Islet of Langerhans (tissue), 1 donor: ENCODE measurements at regions not wholly inside any gene's neighbourhood (a gene's known extent, or its start where the extent isn't known, plus 50 kb on each side); places are given as distances from the start of the nearest gene placed in this dataset.

Experiments
- FAIRE-seq: peaks from one replicate; lab custom pipeline; 2011; peaks lifted over from hg19 to GRCh38; lab: Jason Lieb, UNC

DNA sequence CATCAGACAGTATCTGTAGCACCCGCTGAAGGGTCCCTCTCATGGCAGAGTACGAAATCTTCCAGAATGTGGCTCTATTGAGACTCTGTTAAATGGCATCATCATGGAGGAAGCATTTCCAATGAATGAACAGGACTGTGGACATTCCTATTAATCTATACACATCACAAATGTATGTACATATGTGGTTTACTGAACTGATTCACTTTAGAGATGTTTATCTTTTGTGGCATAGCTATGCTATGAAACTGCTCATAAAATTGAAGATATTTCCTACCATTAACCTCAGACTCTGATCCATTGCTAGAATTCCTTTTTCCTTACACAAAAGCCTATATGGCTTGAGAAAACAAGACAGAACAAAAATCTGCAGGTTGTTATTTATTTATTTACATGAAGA is 259.6 kb upstream of the RRP15 start:
- no peak for FAIRE-seq

DNA sequence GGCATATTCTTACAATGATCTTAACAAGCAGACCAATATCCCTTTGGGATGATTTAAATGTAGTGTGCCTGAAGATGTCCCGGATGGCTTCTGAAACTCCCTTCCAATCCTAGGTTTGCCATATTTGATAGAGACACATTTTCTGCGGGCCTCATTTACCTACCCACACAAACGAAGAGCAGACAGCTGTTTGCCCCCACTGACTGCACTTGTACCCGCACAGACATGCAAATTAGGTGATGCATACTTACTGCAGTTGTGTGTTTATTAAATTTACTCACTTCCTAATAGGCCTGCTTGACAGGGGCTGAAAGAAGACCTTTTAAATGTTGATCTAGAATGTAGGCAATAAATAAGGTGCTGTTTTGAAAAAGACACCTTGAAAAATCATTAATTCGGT is 257.9 kb upstream of the RRP15 start:
- FAIRE-seq, result no peak

- no peak for FAIRE-seq
Observed at GRCh38 chr1:218030846-218031245, 254.2 kb upstream of the RRP15 start.

DNA sequence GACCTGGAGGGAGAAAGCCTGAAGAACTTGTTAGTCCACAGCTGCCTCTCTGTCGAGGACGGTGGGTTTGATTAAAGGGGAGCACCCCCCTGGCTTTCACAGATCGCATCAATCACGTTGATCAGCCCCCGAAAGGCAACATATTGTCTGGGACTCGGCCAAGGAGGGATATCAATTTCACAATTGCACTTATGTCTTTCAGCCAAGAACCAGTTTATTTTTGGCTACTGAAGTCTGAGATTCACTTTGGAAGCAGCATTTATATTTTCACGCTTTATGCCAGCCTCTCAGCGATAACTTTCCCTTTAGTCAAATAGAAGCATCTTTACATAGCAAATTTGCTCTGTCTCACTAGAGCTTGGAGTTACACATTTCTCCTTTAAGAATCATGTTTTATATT is 253.2 kb upstream of the RRP15 start:
- FAIRE-seq, result no peak

DNA sequence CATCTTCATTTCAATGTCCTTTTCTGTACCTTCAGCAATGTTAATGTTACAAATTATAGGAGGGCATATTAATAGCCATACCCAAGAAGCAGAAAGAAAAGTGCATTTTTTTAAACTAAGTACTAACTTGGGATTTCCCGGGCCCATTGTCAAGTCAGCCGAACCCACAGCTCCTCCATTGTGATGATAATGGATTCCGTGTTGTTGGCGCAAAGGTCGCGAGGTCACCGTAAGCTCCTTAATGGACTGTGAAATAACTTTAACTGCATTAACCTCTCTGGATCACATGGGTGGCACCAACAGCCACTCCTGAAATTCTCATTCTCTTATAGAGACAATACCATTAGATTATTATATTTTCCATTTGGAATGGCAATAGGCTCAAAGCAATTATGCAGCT is 250.6 kb upstream of the RRP15 start:
- no peak for FAIRE-seq

GRCh38 chr1:218048828-218049420 is 236.2 kb upstream of the RRP15 start:
- no peak for FAIRE-seq

GRCh38 chr1:218049641-218050040 is 235.5 kb upstream of the RRP15 start:
- FAIRE-seq, result no peak

GRCh38 chr1:218058730-218059129 is 226.4 kb upstream of the RRP15 start:
- no peak for FAIRE-seq

GRCh38 chr1:218064426-218064825 is 220.7 kb upstream of the RRP15 start:
- no peak for FAIRE-seq

DNA sequence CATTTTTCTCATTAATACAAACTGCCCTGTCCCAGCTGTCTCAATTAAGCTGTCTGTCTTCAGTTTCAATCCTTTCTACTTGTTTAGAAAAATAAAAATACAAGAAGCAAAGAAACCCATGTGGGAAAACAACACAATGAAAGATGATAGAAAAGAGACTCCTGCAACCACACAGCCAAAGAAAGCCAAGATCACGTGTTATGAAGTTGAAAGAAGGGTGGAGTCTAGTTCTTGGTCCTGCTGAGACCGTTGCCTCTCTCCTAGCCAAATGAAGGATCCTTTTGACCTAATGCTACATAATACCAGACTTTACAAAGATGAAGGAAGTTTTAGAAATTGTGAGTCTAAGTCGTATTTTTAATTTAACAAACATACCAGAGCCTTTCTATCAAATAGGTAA is 218.8 kb upstream of the RRP15 start:
- no peak for FAIRE-seq

DNA sequence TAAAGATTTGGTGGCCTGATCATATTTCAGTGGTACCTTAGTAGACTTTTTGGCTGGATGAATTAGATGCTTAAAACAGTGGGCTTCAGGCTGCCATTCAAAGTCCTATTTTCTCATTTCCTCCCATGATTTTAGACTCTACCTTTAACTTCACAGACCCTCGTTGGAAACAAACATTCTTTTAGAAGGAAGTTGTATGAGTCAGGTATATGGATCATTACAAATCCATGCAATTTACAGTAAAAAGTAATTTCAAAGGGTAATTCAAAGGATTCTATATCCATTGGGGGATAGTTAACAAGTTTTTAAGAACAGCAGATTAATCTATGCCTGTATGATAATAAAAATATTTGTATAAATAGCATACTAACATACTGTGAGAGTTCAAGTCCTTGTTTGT is 216.9 kb upstream of the RRP15 start:
- FAIRE-seq, result no peak

DNA sequence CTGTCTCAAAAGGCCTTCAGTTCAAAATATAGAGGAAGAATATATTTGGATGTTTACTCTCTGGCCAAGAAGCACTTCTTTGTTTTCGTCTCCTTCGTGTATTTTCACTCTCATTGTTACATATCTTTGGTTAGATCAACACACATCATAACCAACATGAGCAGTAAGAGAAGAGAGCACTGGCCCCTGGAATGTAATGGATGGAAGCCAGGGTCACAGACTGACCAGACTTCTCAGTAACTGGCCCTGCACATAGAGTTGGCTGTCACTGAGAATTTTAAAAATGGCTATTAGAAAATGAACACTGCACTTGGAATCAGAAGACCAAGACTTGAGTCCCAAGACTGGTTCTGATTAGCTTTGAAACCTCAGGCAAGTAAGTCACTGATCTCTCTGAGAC is 215.9 kb upstream of the RRP15 start:
- FAIRE-seq, result no peak

DNA sequence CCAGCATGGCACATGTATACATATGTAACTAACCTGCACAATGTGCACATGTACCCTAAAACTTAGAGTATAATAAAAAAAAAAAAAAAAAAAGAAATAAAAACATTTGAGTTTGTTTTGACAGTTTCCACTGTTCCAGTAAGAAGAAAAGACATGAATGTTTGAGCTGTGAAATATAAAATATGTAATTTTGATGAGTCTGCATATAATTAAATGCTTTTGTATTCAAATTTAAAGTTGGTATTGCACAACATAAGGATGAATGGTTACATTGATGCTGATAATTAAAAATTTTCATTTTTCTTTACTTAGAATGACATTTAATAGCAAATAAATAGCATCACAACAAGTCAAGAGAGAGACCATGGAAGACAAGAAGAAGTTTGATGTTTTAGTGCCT is 212.0 kb upstream of the RRP15 start:
- FAIRE-seq, result no peak

DNA sequence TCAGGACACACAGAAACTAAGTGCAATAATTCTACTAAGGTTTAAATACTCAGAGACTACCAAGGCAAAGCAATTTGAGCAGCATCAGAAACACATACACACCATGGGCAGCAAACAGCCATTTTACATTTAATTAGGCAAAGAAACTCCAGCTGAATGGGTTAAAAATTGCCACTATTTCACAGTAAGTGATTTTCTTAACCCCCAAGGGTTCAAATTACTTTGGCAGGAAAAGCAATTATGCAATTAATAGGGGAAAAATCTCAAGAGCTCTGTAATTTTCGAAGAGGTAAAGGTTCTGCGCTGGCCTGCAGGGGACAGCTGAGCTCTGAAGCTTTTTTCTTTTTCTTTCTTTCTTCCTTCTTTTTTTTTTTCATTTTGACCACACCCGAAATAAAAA is 206.2 kb upstream of the RRP15 start:
- FAIRE-seq, result no peak

DNA sequence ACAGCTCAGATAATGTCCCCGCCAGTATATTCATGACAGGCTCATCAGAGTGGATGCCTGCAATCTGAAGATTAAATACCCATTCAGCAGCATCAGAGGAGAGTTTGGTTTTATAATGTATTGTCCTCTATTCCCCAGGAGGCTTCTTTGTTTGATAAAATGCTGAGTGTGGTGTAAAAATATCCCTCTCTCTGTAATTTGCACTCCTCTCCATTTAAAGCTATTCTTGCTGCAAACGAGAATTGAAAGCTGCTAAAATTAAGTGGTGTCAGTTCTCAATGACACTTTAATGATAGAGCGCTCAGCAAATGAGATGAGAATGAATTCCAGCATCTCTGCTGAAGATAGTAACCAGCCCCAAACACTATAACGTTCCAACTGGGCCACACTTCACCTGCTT is 205.7 kb upstream of the RRP15 start:
- FAIRE-seq, result no peak

DNA sequence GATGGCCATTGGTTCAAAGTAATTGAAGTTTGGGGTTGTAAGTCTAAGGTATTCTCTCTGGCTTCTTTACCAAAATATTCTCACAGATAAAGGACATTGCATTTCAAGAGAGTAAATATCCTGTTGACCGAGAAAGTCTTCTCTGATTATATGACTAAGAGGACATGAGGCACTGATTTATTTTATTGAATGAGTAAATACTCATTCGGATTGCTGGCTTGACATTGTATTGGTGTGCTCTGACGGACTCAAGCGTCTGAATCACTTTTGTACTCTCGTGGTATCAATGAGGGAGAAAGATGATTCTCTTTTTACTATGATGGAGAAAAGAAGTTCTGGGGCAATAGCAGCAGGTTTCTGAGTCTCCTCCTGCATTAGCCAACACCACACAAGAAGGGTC is 205.3 kb upstream of the RRP15 start:
- FAIRE-seq, result no peak

- FAIRE-seq, result no peak
Observed at GRCh38 chr1:218080863-218081262, 204.2 kb upstream of the RRP15 start.

- FAIRE-seq, result no peak
Observed at GRCh38 chr1:218081358-218081757, 203.7 kb upstream of the RRP15 start.

- FAIRE-seq, result no peak
Observed at GRCh38 chr1:218090459-218090858, 194.6 kb upstream of the RRP15 start.

- FAIRE-seq, result no peak
Observed at GRCh38 chr1:218101409-218101808, 183.7 kb upstream of the RRP15 start.

GRCh38 chr1:218108034-218108433 is 177.1 kb upstream of the RRP15 start:
- no peak for FAIRE-seq

DNA sequence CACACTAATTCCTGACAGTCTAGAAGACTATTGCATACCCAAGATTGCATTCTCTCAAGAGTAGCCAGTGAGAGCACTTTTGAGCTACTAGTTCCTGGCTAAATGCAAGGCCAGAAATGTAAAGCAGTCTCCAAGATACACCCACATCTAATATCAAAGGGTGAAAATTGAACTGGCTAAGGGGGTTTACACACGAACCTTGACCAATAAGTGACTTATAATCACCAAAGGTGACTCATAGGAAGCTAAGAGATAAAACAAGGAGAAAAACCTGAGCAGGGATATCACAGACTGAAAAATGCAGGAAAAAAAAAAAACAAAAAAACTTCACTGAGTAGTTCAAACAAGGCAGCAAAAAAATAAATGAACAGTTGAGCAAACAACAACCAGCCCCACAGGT is 172.2 kb upstream of the RRP15 start:
- no peak for FAIRE-seq

DNA sequence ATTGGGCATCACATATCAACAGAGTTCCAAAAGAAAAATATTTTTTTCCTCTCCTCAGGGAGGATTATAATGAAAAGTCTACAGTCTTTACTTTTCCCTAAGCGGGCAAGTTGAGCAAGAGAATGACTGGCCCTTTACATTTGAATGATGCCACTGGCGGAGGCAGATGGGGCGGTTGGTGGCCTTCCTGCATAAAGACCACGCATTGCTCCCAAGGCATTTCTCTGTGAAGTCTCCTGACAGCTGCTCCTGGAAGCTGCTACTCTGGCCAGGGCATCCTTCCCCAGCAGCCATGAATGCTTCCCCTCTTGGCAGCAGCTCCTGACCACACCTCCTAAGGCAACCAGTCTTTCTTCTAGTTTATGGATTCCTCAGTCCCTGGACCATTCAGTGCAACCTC is 161.1 kb upstream of the RRP15 start:
- FAIRE-seq, result no peak

- no peak for FAIRE-seq
Observed at GRCh38 chr1:218135371-218135770, 149.7 kb upstream of the RRP15 start.

GRCh38 chr1:218139761-218140160 is 145.3 kb upstream of the RRP15 start:
- no peak for FAIRE-seq
